Activated naive CD4-positive, alpha-beta T cell (primary cell): ENCODE measurements at regions not wholly inside any gene's neighbourhood (a gene's known extent, or its start where the extent isn't known, plus 50 kb on each side); places are given as distances from the start of the nearest gene placed in this dataset.
"Not testable (repeated sequence)": the region's sequence is repeated elsewhere in the genome, so short reads cannot be mapped to it uniquely, and the experiment has no call there.

Source experiments
- DNase-seq, 4 experiments: peaks; one replicate each; lab custom pipeline; 2025; lab: John Stamatoyannopoulos, UW

DNA sequence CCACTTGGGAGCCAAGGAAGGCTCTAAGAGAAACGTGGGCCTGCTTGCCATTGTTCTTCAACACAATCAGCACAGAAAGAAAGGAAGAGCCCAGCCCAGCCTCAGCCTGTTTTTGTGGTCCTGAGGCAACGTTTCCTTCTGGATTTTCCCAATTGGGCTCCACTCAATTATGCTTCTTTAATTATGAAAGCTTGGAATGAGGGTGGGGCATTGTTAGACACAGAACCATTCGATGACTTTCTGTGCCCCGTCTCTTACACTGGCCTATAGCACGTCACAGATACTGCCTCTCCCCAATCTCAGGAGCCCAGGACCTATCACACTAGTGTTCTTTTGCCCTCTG lies 207.4 kb downstream of the ZFP36L2 start:
- no peak for DNase-seq

GRCh38 chr2:43018179-43019024 lies 208.0 kb downstream of the ZFP36L2 start:
- DNase-seq, result no peak

GRCh38 chr2:43013821-43014345 lies 212.5 kb downstream of the ZFP36L2 start:
- DNase-seq, result no peak

DNA sequence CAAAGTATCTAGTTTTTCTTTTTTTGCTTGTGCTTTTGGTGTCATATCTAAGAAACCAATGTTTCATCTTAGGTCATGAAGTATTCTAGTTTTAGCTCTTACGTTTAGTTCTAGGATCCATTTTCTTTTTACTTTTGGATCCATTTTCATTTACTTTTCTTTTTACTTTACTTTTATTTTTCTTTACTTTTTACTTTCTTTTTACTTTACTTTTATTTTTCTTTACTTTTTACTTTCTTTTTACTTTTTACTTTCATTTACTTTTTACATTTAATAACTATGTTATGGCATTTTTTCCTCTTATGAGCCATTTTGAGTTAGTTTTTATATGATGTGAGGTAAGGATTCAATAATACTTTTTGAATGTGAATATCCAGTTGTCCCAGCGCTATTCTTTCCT lies 213.4 kb downstream of the ZFP36L2 start:
- DNase-seq, result no peak

- DNase-seq, result no peak
These were observed 215.3 kb downstream of the ZFP36L2 start for GRCh38 chr2:43011158-43011491.

- no peak for DNase-seq
These were observed 215.8 kb downstream of the ZFP36L2 start for GRCh38 chr2:43010438-43011157.

- DNase-seq, result no peak
These were observed 217.0 kb downstream of the ZFP36L2 start for GRCh38 chr2:43009448-43009847.

GRCh38 chr2:43008388-43008787 lies 216.0 kb upstream of the HAAO start:
- DNase-seq, result no peak

- DNase-seq, result no peak
These were observed 215.5 kb upstream of the HAAO start for GRCh38 chr2:43007901-43008300.

DNA sequence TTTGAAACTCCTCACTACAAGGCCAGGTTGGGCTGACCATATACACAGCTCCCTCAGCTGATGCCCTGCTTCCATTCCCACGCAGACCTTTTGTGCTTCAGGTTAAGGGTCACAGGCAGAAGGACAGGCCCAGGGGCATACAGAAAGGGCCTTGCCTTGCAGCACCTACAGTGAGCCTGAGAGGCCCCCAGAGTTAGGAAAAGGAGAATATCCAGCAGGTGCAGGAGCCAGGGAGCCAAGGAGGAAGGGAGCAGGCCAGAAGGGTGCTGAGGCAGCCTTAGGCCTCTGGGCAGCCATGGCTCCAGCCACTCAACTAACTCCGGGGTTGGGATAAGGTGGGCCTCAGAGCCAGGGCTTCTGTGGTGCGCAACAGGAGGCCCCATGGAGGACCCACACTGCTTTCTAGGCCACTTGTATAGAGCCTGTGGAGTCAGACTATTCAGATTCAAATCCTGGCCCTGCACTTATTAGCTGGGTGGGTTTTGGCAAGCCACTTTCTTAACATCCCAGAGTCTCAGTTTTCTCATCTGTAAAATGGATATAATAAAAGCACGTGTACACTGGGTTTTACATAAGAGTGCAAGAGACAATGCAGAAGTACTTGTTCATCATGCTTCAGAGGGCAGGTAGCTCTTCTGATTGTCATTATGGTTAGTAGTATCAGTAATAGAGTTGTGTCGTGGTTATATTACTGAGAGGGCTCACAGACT lies 214.6 kb upstream of the HAAO start:
- no peak for DNase-seq

DNA sequence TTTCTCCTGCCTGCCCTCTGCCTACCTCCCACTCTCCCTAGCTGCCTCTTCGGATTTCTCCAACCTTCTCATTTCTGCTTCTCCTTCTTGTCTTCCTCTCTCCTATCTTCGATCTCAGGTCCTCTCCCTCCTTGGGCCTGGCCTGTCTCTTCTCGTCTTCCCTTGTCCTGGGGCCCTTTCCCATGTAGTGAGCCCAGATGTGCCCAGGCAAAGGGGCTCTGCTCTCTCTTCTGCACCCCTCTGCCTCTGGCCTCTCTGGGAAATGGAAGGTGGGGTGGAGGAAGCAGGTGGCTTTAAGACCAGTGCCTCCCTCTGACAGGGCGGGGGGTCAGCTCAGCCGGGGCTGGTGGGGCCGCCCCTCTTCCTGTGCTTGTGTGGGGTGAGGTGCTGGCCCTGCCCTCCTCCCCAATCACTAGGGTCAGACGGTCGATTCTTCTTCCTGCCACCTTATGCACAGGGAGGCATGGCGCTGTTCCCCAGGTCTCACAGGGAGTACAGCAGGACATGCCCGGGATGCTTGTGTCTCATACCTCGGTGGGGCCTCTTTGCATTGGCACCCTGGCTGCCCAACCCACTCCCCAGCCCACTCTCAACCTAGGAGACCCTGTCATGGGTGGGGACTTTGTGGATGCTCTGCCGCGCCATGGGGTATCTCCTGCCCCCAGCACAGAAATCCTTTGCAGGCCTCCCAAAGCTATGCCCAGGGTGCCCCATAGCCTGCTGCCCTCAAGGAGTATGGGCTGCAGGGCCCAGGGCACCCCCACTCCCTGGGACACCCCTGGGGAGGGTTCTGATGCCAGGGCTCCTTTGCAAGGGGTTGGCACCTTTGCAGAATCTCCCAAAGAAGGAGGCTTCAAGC lies 213.8 kb upstream of the HAAO start:
- no peak for DNase-seq

DNA sequence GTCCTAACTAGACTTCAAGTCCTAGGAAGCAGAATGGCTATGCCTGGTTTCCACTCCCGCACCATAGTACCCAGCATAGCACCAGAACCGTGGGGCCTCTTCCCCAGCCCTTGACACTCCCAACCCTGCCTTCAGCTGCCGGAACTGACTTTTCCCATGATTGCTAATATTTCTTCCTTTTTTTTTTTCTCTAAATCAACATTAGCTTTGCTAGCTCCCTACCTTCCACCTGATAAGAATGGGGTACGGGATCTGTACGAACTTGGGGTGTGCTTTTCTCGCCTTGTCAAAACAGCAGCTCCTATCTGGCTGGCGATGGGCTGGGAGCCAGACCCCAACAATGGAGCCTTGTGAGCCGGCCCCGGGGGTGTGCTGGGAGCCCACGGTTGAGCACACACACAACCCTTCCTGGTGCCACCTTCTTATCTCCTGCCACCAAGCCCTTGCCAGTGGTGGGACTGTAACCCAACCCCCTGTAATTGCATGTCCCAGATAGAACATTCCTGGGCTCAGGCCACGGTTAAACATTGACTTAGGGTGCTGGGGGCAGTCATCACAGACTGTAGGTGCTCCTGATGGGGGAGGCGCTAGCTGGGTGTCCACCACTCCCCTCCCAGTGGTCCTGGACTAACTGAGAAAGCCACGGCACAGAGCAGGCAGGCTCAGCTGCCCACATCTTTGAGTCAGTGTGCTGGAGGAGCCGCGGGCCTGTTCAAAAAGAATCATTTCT lies 213.0 kb upstream of the HAAO start:
- no peak for DNase-seq

GRCh38 chr2:43004879-43005244 lies 212.5 kb upstream of the HAAO start:
- no peak for DNase-seq

DNA sequence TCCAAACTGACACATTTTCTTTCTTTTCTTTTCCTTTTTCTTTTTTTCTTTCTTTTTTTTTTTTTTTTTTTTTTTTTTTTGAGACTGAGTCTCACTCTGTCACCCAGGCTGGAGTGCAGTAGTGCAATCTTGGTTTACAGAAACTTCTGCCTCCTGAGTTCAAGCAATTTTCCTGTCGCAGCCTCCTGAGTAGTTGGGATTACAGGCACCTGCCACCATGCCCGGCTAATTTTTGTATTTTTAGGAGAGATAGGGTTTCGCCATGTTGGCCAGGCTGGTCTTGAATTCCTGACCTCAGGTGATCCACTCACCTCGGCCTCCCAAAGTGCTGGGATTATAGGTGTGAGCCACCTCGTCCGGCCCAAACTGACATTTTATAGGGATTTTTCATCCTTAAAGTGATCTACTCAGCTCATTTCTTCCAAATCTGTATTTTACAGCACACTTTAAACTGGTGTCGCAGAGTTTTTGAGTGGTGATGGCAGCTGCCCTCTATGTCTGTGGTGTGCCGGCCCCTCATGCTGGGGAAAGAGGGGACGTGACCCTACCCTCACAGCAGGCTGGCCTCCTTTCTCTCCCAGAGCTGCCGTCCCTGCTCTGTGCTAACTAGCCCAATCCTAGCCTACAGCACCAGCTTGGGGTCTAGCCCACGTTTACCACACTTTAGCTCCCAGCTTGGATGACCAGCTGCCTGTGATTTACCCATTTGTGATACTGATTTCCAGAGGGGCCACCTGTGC lies 211.9 kb upstream of the HAAO start:
- DNase-seq, result not testable (repeated sequence)

DNA sequence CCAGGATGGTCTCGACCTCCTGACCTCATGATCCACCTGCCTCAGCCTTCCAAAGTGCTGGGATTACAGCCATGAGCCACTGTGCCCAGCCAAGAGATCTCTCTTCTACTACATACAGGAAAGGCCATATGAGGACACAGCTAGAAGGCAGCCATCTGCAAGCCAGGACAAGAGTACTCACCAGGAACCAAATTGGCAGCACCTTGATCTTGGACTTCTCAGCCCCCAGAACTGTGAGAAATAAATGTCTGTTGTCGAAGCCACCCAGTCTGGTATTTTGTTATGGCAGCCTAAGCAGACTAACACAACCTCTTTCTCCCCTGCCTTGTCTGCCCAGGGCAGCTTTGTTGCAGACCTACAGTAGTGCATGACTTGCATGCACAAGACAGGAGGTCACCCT lies 211.3 kb upstream of the HAAO start:
- DNase-seq, result no peak

DNA sequence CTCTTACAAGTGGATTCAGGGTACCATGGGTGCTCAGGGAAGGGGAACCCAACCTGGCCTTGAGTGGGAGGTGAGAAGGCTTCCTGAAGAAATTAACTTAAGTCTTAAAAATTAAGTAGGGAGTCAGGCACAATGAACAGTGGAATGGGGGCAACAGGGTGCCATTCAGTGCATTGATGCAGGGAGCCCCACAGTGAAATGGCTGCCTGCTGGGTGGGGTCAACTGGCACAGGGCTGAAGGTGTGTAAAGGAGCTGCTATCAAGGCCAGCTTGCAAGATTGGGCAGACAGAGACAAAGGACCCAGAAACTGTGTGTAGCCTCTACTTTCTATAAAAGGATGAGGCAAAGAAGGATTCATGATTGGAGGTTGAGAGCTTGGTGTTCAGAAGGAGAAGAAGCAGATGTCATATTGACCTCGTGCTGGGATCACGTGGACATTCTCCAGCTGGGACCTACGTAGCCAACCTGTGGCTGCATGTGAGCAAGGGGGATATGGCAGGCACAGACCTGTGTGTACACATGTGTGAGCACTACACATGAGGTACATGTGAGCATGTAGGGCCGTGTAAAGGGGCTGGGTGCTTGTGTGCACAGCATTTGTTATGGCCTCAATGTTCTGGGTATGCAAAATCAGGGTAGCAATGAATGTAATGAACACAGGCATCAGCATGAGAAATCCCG lies 209.5 kb upstream of the HAAO start:
- DNase-seq, result no peak

DNA sequence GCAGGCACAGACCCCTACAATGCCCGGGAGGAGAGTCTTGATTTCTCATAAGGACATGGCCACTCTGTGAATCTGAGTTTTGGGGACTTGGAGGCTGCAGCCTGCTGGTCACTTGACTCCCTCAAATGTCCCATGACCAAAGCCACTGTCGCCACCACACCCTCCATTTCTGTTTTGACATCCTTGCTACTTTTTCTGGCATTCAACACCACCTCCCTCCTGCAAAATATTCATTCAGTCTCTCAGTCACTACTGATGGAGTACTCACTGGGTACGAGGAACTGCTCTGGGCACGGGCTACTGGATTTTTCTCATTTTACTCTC lies 208.6 kb upstream of the HAAO start:
- no peak for DNase-seq

DNA sequence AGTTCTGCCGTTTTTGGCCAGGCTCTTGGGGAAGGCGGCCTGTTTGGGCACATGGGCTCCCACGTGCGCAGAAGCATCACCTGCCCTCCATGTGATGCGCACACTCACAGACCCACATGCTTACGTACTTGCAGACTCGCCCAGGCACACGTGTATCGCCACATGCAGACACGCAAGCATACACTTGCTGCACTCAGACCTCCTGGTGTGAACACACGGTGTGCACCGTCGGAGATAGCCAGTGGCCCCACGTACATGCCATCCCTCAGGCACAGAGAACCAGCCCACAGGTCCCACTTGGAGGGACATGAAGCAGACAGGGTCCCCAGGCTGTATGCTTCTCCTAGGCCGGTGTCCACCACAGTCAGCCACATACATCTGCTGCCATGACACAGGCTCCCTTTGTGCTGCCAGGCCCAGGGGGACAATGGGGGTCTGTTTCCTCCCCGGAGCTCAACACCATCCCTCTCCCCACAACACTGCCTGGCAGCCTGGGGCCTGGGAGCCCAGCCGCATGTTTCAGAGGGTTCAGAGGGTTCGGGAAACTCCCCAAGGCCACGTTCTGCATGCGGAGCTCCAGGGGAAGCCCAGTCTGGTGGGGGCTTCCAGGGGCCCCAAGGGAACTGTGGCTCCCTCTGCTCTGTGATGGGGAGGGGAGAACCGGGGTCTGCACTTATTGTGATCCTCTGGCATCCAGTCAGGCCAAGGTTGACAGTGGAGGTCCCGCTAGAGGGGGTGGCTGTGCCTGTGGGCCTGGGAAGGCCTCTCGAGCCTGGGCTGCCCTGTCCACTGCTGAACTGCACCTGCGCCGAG lies 208.1 kb upstream of the HAAO start:
- no peak for DNase-seq

DNA sequence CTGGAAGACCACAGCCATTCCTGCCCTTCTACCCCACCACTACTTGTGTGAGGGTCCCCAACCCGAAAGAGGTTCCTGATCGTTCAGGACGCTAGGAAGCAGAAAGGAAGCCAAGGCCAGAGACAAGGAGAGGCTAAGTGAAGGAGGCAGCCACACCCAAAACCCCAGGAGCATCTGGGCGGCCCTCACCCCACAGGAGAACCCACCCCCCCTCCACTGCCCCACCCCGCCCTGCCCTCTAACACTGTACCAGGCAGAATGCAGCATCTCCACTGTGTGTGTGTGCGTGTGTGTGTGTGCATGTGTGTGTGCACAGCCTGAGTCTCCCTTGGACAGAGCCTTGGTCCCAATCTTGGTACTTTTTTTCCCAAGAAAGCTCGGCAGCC lies 207.5 kb upstream of the HAAO start:
- no peak for DNase-seq
